ENCODE measurements at regions not wholly inside any gene's neighbourhood (a gene's known extent, or its start where the extent isn't known, plus 50 kb on each side); places are given as distances from the start of the nearest gene placed in this dataset.

- DNase-seq, result no peak
- no peak for ATAC-seq (ENCODE audit: low read depth)
- Histone ChIP-seq H2AFZ (ENCODE audit: insufficient read depth, low read depth, low read length, poor library complexity, severe bottlenecking) (no peak overlapping the region), H3K27ac (ENCODE audit: low read length in 2 of 2) (no peak overlapping the region), H3K27me3 (replicated peaks in 1 of 4; ENCODE audit: control extremely low read depth in 1 of 4, control insufficient read depth in 3 of 4, insufficient read depth in 4 of 4, low read length in 3 of 4) (no peaks in the 10 kb centered on the region), H3K4me1 (ENCODE audit: control insufficient read depth in 2 of 2, insufficient read depth in 2 of 2, low read length in 2 of 2) (no peaks in the 10 kb centered on the region), H3K79me2 (ENCODE audit: control insufficient read depth, insufficient read depth, low read length) (no peaks in the 10 kb centered on the region), H3K4me2 (replicated peaks; ENCODE audit: low read depth, low read length, poor library complexity, severe bottlenecking) (no peak overlapping the region), H3K9ac (ENCODE audit: low read length) (no peak overlapping the region), H3K36me3 (replicated peaks in 1 of 2; ENCODE audit: control extremely low read depth in 1 of 2, control insufficient read depth in 1 of 2, extremely low read depth in 1 of 2, insufficient read depth in 2 of 2, low read length in 1 of 2) (no peaks in the 10 kb centered on the region), H3K9me3 (ENCODE audit: control extremely low read depth in 1 of 3, control insufficient read depth in 2 of 3, insufficient read depth in 1 of 3, low read length in 2 of 3) (no peaks in the 10 kb centered on the region), H3K4me3 (ENCODE audit: control extremely low read depth in 1 of 5, extremely low read depth in 1 of 5, insufficient read depth in 1 of 5, low read depth in 2 of 5, low read length in 4 of 5) (no peak overlapping the region), H4K20me1 (ENCODE audit: control insufficient read depth, insufficient read depth, low read length, poor library complexity, severe bottlenecking) (no peaks in the 10 kb centered on the region)
- no peak for TF ChIP-seq CTCF (IDR thresholded peaks at IDR 0.05)
- no peak for TF ChIP-seq EZH2 (IDR thresholded peaks at IDR 0.05; ENCODE audit: borderline replicate concordance, insufficient read depth, low read depth, low read length, poor library complexity, severe bottlenecking)
- no peaks in the 10 kb centered on the region for H3K4me1 Mint-ChIP-seq
- no peaks in the 10 kb centered on the region for H3K9me3 Mint-ChIP-seq (ENCODE audit: insufficient read depth)
- H3K4me3 Mint-ChIP-seq, result no peak overlapping the region
- H3K27ac Mint-ChIP-seq, result no peak overlapping the region
- 25% methylated on average over 2 of the region's 2 CpGs for WGBS (ENCODE audit: insufficient coverage)
- H3K27me3 Mint-ChIP-seq, result no peaks in the 10 kb centered on the region
- intact Hi-C loops (cut with micrococcal nuclease), result no loop called here
- ChIA-PET POLR2A (no interaction called here), CTCF (interaction anchor here (1.0 kb wide), 1 partner anchor 16 kb away, joined by 3 read pairs; no protein-coding TSS in a partner anchor)
Observed at GRCh38 chr6:97705568-97705967, 422.6 kb upstream of the MMS22L start.

GRCh38 chr6:97712751-97713150 is 429.7 kb upstream of the MMS22L start:
- CTCF ChIA-PET, result no interaction called here
- no peak overlapping the region for H3K27ac Mint-ChIP-seq
- WGBS (ENCODE audit: insufficient coverage), result no CpG with 5 or more reads among the region's 4 CpGs

More at GRCh38 chr6:97712751-97713150, 429.7 kb upstream of the MMS22L start:
- Mint-ChIP-seq H3K4me3 (no peak overlapping the region), H3K9me3 (ENCODE audit: insufficient read depth) (no peaks in the 10 kb centered on the region), H3K4me1 (no peaks in the 10 kb centered on the region), H3K27me3 (no peaks in the 10 kb centered on the region)
- Histone ChIP-seq H3K79me2 (ENCODE audit: control insufficient read depth, insufficient read depth, low read length) (no peaks in the 10 kb centered on the region), H3K27me3 (replicated peaks in 1 of 4; ENCODE audit: control extremely low read depth in 1 of 4, control insufficient read depth in 3 of 4, insufficient read depth in 4 of 4, low read length in 3 of 4) (no peaks in the 10 kb centered on the region), H3K4me2 (replicated peaks; ENCODE audit: low read depth, low read length, poor library complexity, severe bottlenecking) (no peak overlapping the region), H4K20me1 (ENCODE audit: control insufficient read depth, insufficient read depth, low read length, poor library complexity, severe bottlenecking) (no peaks in the 10 kb centered on the region), H3K36me3 (replicated peaks in 1 of 2; ENCODE audit: control extremely low read depth in 1 of 2, control insufficient read depth in 1 of 2, extremely low read depth in 1 of 2, insufficient read depth in 2 of 2, low read length in 1 of 2) (no peaks in the 10 kb centered on the region), H3K9ac (ENCODE audit: low read length) (no peak overlapping the region), H3K4me3 (ENCODE audit: control extremely low read depth in 1 of 5, extremely low read depth in 1 of 5, insufficient read depth in 1 of 5, low read depth in 2 of 5, low read length in 4 of 5) (no peak overlapping the region), H3K4me1 (ENCODE audit: control insufficient read depth in 2 of 2, insufficient read depth in 2 of 2, low read length in 2 of 2) (no peaks in the 10 kb centered on the region), H3K27ac (ENCODE audit: low read length in 2 of 2) (no peak overlapping the region), H2AFZ (ENCODE audit: insufficient read depth, low read depth, low read length, poor library complexity, severe bottlenecking) (no peak overlapping the region), H3K9me3 (ENCODE audit: control extremely low read depth in 1 of 3, control insufficient read depth in 2 of 3, insufficient read depth in 1 of 3, low read length in 2 of 3) (no peaks in the 10 kb centered on the region)
- intact Hi-C loops (cut with micrococcal nuclease), result no loop called here
- DNase-seq (no peak), ATAC-seq (ENCODE audit: low read depth) (no peak)
- TF ChIP-seq CTCF (IDR thresholded peaks at IDR 0.05) (no peak), EZH2 (IDR thresholded peaks at IDR 0.05; ENCODE audit: borderline replicate concordance, insufficient read depth, low read depth, low read length, poor library complexity, severe bottlenecking) (no peak)
- POLR2A ChIA-PET, result no interaction called here

Measured in B cell (primary cell).